HG03095 (cell line): ENCODE measurements at regions not wholly inside any gene's neighbourhood (a gene's known extent, or its start where the extent isn't known, plus 50 kb on each side); places are given as distances from the start of the nearest gene placed in this dataset.

Experiments used
- ATAC-seq: cut with Tn5 transposase; IDR thresholded peaks from one replicate; pipeline ENCODE4 v1.9.1; 2021; ENCODE audit warnings: moderate library complexity; ENCODE audit not compliant: unreplicated experiment

DNA sequence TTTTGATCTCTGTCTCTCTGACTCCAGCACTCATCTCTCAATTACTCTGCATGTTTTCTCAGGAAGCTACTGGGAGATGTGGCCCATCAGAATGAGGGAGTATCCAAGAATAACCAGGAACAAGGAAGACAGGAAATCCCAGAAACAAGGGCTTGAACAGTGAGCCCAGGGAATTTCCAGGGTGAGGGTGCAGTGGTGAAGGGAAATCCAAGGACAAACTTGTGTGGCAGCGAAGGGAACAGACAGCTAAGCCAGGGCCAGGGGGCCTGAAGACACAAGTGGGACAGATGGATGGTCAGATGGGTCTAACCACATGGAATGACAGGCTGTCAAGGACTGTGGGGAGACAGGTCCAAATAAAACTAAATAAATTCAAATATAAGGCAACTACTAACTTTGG lies 121.8 kb upstream of the ERRFI1 start:
- ATAC-seq = no peak

DNA sequence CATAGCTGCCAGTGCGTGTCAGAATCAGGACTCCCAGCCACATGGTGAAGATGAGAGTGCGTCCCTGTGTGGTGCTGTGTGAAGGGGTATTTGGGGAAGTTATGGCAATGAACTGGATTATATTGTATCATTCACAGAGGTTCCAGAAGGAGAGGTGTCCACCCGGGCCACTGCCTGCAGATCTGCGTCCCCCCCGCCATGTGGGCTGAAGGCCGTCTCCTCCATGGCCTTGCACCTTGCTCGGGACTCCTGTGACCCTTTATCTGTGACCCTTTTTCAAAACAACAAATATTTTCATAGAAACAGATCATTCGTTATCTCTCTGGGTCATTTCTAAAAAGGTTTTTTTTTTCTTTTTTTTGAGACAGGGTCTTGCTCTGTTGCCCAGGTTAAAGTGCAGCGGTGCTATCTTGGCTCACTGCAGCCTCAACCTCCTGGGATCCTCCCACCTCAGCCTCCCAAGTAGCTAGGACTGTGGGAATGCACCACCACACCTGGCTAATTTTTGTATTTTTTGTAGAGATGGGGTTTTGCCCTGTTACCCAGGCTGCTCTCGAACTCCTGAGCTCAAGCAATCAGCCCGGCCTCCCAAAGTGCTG lies 120.2 kb upstream of the ERRFI1 start:
- ATAC-seq = no peak

DNA sequence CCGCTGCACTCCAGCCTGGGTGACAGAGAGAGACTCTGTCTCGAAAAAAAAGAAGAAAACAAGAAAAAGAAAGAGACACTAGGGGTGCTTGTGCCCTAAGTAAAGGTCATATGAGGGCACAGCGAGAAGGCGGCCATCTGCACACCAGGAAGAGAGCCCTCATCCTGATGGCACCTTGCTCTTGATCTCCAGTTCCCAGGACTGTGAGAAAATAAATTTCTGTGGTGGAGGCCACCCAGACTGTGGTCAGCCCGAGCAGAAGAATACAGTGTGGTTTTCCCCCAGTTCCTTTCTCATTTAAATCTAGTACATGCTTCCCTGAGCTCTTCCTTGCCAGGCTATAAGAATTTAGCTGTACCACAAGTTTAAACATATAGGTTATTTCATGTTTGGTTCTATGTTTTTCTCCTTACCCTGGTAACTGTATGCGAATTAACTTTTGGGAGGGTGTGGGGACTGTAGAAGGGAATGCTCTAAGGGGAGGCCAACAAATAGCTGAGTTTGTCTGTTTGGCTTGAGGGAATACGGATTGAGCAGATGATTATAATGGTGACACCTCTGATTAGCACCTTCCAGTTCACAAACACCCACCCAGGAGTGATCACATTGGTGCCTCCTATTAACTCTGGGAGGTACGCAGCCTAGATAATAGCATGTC lies 119.6 kb upstream of the ERRFI1 start:
- ATAC-seq = no peak

DNA sequence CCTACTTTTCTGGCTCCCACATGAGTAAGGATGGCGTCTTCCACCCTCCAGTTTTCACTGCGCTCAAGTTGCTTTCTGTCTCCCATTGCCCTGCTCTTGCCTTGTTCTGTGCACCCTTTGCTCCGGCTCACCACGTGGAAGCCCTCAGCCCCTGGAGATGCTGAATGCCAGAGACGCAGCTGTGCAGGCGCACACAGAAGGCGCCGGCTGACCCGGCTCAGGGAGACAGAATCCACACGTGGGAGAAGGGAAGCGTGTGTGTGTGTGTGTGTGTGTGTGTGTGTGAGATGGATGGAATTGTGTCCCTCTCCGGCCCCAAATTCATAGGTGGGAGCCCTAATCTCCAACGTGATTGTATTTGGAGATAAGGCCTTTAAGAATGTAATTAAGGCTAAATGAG lies 118.2 kb upstream of the ERRFI1 start:
- no peak for ATAC-seq

DNA sequence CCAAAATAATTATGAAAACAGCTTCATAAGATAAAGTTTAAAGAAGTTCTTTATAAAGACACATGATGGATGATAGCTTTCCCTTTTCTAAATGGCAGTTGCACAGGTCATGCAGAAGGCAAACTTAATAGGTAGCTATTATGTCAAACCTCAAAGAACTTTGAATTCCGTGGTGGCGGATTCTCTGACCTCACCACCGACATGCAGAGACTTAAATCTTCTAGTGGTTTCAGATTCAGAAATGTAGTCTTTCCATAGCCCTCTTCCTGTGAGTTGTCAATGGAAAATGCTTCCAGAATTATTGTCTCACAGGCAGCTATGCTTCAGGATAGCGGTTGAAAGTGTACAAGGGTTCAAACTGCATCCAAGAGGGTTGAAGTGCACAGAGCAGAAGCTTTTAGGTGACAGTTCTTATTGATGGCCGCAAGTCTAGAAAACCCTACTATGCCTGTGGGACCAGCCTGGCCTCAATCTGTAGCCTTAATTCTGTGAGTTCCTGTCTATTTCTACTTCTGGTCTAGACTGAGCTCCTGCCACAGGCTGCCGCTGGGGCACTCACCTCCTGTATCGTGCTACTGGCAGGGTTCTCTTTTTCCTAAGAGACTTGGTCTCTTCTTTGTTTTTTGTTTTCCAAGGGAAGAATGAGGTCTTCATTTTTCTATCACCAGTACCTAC lies 117.0 kb upstream of the ERRFI1 start:
- ATAC-seq = no peak

DNA sequence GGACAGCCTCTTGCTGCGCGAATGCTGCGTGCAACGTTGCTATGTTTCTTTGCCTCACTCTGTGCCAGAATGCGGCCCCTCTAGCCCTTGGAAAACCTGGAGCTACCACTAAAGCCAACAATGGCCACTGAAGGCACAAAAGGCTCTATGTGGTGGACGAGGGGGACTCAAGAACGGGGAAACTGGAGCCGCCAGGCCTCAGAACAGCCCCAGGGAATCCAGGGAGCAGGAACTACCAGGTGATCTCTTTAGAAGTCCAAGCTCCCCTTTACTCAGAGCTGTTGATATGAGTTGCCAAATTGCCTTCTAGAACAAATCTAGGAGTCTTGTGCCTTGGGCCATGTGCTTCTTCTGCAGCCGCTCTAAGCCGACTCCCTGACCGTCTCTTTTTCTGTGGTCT lies 113.8 kb upstream of the ERRFI1 start:
- ATAC-seq = no peak

DNA sequence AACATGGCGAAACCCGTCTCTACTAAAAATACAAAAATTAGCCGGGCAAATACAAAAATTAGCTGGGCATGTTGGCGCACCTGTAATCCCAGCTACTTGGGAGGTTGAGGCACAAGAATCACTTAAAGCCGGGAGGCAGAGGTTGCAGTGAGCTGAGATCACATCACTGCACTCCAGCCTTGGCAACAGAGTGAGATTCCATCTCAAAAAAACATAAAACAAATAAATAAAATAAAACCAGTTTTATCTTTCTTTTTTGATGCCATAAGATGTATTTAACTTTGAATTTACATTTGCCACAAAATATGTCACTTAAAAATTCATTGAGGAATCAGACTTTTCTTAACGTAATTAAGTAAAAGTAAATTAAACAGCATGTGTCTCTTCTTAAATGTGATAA lies 113.3 kb upstream of the ERRFI1 start:
- ATAC-seq = no peak

DNA sequence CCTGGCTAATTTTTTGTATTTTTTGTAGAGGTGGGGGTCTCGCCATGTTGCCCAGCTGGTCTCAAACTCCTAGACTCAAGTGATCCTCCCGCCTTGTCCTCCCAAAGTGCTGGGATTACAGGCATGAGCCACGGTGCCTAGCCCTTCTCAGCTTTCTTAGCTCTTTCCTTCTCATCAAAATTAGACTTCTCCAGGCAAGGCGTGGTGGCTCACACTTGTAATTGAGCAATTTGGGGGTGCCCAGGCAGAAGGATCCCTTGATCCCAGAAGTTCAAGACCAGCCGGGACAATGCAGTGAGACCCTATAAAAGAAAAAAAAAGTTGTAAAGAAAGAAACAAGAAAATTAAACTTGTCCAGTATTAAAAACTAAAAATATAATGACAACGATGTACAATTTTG lies 112.6 kb upstream of the ERRFI1 start:
- ATAC-seq = no peak

DNA sequence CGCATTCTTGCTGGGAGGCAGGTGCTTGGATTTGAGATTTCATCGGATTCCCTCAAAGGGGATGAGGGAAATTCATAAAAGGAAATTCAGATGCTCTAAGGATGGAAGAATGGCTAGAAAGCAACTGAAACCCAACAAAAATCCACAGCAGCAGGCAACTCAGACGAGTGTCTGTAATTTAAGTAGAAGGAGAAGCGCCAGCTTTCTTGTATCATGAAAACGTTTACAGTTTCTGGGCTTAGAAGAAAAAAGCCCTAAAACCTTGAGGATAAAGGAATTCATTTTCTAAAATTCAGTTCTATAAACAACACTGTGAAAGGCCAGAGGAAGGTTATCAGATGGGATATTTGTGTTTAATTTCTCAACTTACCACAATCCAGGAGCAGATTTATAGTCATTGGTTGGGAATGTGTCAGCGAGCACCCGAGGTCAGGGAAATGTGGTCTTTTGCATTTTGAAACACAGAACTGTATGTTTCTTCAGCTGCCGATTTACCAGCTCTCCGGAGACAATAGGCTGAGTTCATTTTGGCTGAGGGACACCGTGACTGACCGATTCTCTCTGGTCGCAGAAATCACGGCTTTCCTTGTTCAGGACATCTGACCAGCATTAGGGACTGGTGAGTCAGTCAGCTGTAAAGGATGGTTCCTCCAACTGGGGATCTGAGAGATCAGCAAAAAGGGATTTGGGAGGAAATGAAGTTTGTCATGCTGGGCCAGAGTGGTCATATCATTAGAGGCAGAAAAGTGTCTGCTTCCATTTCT lies 111.6 kb upstream of the ERRFI1 start:
- ATAC-seq = no peak

DNA sequence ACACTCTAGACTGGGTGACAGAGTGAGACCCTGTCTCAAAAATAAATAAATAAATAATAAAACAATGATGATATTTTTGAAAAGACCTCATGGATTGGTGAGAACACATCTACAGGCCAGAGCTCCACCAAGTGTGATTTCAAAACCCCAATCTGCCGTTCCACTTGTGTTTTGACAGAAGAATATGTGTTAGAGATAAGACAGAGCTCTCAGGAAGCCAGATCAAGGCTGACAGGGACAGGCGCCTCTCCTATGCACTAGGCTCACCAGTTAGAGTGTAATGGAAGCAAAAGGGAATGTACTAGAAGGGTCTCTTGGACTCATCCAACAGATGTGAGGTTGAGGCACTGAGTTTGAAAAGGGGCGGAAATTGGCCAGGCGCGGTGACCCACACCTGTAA lies 110.7 kb upstream of the ERRFI1 start:
- ATAC-seq = no peak

DNA sequence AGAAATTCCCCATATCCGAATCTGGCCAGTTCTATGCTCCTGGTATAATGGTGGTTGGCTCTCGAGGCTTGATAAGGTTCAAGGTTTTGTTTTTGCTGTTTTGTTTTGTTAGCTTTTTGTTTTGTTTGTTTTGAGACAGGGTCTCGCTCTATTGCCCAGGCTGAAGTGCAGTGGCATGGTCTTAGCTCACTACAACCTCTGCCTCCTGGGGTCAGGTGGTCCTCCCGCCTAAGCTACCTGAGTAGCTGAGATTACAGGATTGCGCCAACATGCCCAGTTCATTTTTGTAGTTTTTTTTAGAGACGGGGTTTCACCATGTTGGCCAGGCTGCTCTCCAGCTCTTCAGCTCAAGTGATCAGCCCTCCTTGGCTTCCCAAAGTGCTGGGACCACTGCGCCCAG lies 109.1 kb upstream of the ERRFI1 start:
- ATAC-seq = no peak

DNA sequence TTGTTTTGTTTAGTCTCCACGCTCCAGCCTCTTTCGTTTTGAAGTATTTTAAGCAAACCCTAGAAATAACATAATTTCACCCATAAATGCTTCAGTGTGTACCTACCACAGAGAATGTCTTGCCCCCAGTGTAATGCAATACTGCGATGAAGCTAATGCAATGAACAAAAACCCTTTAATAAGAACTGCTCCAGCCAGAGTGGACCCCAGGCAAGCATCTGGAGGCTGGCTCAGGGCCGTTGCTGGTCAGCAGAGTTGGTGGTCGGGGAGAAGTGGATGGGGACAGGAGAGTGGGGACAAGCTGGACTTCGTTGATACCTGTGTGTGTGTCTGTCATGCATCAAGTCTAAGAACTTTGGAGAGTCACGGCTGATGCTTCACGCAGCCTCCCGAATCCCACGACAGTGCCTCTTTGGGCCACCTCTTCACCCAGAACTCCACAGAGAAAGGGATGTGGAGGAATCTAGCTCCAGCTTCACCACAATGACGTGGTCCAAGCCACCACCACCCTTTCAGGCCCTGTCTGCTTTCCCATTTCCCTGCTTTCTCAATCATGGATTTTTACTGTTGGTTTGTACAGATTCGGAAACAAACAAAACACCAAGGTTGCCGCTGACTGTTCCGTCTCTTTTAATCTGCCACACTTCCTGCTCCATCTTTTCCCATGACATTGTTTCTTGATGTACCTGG lies 108.6 kb upstream of the ERRFI1 start:
- no peak for ATAC-seq

DNA sequence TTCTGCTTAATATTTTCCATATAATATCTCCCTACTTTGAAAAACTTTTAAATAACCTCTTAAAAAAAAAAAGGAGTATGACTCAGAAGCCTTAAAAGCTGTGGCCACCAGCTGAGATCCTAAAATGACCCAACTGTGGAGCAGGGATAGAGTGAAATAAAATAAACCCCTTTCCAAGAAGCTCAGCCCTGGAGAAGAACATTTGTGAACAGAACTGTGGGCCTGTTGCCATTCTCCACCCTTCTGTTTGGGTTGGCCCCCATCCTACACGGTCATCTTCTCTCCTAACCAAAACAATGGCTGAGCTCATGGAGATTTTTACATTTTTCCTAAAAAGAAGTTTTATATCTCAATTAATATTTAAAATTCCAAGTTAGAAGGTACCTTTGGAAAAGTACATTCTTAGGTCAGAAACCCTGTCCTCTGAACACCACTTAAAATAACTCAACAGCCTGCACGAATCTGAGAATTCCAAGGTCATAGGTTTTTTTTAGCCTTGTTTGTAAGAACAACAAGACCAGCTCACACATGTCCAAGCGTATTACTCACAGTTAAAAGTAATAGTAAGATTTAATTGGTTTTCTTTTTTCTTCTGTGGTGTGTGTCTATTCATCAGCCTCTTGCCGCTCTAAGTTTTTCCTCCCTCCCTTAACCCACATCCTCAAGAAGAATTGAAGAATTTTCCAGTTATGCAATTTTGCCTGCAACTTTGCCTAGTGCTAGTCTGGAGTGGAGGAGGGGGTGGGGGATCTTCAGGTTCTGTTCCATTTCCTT lies 107.7 kb upstream of the ERRFI1 start:
- no peak for ATAC-seq

DNA sequence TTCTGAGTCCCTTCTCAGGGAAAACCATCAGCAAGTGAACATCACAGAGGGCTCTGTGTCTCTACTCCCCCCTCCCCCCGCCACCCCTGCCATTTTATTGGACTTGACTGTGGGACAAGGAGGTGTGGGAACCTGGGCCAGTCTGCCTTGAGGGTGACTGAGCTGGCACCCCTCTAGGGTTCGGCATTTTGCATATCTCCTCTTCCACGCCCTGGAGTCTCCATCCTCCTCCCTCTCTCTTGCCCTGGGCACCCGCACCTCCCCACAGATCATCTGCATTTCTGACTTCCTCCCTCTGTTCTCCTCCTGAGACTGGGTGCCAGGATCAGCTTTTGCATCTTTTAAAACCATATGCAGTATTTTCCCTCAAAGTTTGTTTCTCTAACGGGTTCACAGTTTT lies 107.1 kb upstream of the ERRFI1 start:
- no peak for ATAC-seq

DNA sequence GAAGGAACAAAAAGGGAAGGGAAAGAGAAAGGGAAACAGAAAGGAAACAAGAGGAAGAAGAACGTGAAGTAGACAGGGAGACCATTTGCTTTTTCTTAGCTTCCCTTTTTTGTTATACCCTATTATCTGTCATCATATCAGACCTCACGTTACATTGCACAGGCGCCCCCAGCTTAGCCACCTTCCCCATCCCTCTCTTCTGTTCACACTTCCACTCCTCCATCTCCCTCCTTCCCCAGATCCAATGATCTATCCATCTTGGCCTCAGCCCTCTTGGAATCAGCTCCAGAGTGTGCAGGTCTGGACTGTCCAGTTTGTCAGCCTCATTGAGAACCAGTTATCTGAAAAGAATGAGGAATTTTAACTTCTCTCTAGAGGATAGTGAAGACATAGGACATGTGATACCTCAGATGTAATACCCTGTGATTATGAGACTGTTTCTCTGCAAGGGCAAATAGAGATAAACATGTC lies 101.1 kb upstream of the ERRFI1 start:
- no peak for ATAC-seq

DNA sequence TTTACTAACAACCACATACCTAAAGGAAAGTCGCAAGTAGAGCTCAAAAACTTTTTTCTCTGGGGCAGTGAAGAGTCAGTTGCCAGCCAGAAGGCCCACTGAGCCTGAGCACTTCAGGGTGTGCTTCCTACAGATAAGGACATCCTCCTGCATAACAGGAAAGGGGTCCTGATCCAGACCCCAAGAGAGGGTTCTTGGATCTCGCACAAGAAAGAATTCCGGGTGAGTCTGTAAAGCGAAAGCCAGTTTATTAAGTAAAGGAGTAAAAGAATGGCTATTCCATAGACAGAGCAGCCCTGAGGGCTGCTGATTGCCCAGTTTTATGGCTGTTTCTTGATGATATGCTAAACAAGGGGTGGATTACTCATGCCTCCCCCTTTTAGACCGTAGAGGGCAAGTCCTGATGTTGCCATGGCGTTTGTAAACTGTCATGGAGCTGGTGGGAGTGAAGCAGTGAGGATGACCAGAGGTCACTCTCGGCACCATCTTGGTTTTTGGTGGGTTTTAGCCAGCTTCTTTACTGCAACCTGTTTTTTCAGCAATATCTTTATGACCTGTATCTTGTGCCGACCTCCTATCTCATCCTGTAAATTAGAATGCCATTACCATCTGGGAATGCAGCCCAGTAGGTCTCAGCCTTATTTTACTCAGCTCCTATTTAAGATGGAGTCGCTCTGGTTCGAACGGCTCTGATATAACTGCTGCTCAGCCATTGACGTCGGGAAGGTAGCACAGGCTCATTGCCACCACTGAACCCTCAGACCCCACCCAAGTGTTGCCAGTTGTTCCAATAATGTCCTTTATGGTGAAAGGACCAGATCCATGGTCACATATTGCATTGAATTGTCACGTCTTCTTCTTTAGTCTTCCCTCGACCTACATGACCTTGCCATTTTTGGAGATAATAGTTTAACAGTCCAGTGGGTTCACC lies 96.6 kb upstream of the ERRFI1 start:
- no peak for ATAC-seq

DNA sequence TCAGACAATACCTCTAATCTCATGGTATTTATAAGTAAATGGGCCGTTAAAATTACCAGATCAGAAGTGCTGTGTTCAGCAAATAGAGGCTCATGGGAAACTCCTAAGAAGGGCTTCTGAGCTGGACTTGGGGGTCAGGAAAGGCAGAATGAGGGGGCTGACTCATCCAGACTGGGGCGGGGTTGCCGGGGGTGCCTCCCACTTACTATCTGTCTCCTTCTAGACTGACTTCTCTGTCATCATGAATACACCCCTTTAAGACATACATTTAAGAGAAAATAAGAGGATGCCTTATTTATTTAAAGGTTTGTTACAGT lies 96.0 kb upstream of the ERRFI1 start:
- no peak for ATAC-seq

DNA sequence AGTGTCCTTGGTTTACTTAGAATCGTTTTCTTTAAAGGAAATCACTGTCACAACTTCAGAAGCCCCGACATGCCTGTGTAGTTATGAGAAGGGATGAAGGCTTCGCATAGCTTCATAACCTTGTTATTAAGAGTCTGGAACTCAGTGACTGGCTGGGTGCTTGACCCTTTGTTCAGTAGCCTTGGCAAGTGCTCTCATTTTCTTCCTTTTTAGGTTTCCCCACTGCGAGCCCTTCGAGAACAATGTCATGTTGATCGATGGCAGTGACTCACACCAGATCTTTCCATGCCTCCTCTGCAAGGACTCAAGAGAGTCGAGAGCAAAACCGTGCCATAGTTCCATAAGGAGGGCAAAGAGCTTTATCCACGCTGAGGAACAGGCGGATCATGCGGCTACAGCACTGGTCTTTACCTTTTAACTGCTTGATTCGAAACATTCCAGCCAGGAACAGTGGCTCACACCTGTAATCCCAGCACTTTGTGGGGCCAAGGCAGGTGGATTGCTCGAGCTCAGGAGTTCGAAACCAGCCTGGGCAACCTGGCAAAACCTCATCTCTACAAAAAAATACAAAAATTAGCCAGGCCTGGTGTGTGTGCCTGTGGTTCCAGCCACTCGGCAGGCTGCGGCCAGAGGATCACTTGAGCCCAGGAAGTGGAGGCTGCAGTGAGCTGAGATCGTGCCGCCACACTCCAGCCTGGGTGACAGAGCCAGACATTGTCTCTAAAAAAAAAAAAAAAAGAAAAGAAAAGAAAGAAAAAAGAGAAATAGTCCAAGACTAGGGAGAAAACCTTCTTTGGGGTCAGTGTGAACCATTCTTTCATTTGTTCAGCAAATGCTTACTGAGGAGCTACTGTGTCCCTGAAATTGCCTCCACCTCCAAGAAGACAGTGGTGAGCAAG lies 95.4 kb upstream of the ERRFI1 start:
- ATAC-seq = no peak
